C4-2B (cell line): ENCODE measurements at regions not wholly inside any gene's neighbourhood (a gene's known extent, or its start where the extent isn't known, plus 50 kb on each side); places are given as distances from the start of the nearest gene placed in this dataset.

ENCODE experiments used
- H3K27ac ChIP-seq: fragments of 450-650 bp; 2 replicates; pipeline ENCODE4 v1.5.1; 2017
- ZFX ChIP-seq: fragments of 450-650 bp; IDR thresholded peaks from 2 replicates; pipeline ENCODE4 v1.6.1; 2017
- TF ChIP-seq, protein P1 (sequence below): fragments of 450-650 bp; conservative IDR thresholded peaks from 2 replicates; pipeline ENCODE4 v1.5.1; 2017; ENCODE audit warnings: mild to moderate bottlenecking

DNA sequence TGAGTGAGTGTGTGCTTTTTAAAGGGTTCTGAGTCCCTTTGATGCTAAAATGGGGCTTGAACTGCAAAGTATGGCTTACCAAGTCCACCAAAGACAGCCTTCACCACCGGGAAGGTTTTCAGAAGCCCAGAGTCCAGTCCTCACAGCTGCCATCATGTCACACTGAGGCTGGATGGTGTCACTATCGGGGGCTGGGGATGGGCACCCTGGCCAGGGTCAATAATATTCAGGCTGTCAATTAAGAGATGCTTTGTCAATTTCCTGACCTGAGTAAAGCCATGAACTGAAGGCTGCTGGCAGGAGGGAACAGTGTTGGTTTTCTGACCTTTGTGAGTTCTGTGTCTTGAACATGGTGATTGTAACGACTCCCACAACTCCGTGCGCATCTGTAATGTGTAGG is 373.0 kb upstream of the B3GAT1 start:
- no peak for TF ChIP-seq ZFX
- TF ChIP-seq, protein P1, sequence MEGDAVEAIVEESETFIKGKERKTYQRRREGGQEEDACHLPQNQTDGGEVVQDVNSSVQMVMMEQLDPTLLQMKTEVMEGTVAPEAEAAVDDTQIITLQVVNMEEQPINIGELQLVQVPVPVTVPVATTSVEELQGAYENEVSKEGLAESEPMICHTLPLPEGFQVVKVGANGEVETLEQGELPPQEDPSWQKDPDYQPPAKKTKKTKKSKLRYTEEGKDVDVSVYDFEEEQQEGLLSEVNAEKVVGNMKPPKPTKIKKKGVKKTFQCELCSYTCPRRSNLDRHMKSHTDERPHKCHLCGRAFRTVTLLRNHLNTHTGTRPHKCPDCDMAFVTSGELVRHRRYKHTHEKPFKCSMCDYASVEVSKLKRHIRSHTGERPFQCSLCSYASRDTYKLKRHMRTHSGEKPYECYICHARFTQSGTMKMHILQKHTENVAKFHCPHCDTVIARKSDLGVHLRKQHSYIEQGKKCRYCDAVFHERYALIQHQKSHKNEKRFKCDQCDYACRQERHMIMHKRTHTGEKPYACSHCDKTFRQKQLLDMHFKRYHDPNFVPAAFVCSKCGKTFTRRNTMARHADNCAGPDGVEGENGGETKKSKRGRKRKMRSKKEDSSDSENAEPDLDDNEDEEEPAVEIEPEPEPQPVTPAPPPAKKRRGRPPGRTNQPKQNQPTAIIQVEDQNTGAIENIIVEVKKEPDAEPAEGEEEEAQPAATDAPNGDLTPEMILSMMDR, result no peak

DNA sequence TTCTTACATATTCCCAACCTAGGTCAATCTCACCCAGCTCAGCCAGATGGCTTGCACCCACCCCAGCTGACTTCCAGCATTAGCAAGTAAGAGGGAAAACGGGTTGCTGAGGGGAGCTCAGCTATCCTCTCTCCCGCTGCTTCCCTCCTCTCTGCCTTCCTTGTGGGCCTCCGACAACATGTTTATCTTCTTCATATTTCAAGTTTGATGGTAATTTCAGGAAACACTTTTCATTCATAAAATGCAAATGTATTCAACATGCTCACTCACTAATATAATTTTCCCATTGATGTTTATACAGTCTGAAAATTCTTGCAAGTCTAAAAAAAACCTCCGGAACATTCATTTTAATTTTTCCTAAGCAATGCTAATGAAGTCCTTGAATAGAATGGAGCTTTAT is 372.5 kb upstream of the B3GAT1 start:
- TF ChIP-seq ZFX, result no peak
- TF ChIP-seq, protein P1, result no peak
- H3K27ac ChIP-seq, result no peak overlapping the region

More for the DNA sequence above, 373.0 kb upstream of the B3GAT1 start:
- no peak overlapping the region for H3K27ac ChIP-seq

DNA sequence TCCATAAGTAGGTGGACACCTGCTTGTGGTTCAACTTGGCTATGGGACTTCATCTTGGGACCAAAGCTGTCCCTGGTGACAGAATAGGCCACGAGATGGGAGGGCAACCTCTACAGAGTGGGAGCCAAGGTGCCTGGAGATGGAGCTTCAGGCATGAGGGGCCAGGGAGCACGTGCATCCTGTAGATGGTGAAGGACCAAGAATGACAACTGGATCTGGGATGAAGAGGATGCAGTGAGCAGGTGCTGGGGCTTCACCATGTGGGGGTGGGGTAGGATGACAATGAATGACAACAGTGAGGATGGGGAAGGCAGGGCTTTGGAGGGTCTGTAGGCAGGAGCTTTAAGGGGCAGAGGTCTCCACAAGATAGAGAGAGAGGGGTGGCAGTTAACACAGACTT is 372.0 kb upstream of the B3GAT1 start:
- TF ChIP-seq, protein P1, result no peak

DNA sequence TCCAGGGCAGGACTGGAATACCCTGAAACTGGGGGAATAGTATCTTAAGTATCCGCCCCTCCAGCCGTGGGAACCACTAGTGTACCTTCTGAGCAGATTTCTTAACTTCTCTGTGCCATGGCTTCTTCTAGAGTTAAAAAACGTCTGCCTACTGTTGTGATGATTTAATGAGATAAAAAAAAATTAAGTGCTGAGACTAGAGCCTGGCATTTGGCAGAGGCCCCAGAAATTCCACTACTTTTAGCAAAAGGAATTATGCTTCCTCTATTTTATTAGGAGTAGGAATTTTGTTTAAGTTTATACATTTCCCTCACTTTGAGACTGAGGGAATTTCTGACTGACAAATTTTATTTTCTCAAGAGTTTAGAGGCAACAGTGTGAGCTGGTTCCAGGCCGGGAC is 371.2 kb upstream of the B3GAT1 start:
- H3K27ac ChIP-seq, result no peak overlapping the region
- TF ChIP-seq, protein P1, result no peak
- no peak for TF ChIP-seq ZFX

More for the DNA sequence above, 372.0 kb upstream of the B3GAT1 start:
- H3K27ac ChIP-seq, result no peak overlapping the region

DNA sequence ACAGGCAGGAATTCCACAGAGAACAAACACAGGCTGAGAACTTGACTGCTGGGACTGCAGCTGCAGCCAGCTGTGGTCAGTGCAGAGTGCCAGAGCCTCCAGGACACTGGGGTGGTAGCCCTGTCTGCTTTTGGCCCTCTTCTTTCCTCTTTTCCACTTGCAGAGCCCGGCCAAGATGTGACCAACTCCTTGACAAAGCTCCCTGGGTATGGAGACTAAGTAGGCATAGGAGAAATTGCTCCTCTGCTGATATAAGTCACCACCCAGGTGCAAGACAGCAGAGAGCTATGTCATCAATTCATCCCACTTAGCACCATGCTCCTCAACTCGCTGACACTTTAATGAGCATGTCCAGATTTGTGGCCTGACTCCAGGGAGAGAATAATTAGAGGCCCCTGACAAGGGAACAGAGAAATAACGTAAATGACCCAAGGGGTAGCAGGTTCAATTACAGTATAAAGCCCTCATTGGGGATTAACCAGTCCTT is 369.4 kb upstream of the B3GAT1 start:
- no peak overlapping the region for H3K27ac ChIP-seq
- TF ChIP-seq, protein P1, result no peak
- TF ChIP-seq ZFX, result no peak

DNA sequence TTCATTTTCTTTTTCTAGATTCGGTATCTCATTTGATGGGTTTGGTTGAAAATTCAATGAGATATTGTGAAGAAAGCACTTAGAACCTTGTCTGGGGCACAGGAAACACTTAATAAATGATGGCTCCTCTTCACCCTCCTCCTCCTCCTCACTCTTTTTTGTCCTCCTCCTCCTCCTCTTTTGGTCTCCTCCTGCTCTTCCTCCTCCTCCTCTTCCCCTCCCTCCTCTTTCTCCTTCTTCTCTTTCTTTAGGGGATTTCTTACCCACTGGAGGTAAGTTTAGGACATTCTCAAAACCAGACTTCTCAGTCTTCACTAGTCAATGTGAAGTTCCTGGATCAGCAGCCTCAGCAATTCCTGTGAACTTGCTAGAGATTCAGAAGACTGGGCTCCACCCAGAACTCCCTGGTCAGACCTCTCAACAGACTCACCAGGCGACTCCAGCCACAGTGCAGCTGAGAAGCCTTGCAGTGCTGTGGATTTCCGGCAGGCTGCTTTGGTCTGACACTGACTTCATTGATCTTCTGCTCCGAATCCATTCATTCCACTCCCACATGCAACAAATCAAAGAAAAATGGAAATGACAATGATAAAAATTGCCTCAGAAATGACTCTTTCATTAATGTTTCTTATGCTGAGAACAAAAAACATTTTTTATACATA is 368.6 kb upstream of the B3GAT1 start:
- H3K27ac ChIP-seq, result no peak overlapping the region
- TF ChIP-seq, protein P1, result no peak
- no peak for TF ChIP-seq ZFX

DNA sequence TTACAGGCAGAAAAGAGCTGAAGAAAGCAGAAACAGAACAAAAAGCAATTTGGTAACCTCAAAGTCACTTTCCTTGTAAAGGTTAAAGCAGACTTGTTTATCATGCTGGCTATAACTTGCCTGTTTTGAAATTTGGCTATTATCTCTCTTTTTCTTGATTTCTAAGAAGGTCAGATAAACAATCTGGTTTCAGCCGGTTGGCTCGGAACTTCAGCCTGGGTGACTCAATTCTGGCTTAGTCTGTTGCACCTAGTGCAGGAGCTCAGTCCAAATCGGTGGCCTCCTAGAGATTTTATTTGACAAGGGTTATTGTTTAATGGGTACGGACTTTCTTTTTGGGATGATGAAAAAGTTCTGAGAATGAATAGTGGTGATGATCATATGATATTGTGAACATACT is 367.1 kb upstream of the B3GAT1 start:
- H3K27ac ChIP-seq, result no peak overlapping the region
- no peak for TF ChIP-seq ZFX
- TF ChIP-seq, protein P1, result no peak
